Kidney (tissue), 13 donors: ENCODE measurements at regions not wholly inside any gene's neighbourhood (a gene's known extent, or its start where the extent isn't known, plus 50 kb on each side); places are given as distances from the start of the nearest gene placed in this dataset.
"Not testable (repeated sequence)": the region's sequence is repeated elsewhere in the genome, so short reads cannot be mapped to it uniquely, and the experiment has no call there.

Experiments used
- DNase-seq, 5 donors: peaks; one replicate each; pipeline ENCODE4 v3.0.0-alpha.2; 2013 to 2020
- FAIRE-seq: peaks from 2 replicates; lab custom pipeline; 2012; peaks lifted over from hg19 to GRCh38; lab: Jason Lieb, UNC
- H3K27ac ChIP-seq, 2 donors: one replicate each; pipeline ENCODE4 v1.7.0; 2013; ENCODE audit warnings: low read depth in 2 of 2, low read length in 2 of 2, inconsistent platforms in 1 of 2
- H3K27me3 ChIP-seq: one replicate; pipeline ENCODE4 v1.7.1; 2013; ENCODE audit warnings: low read length, inconsistent platforms; ENCODE audit not compliant: control insufficient read depth, insufficient read depth
- H3K36me3 ChIP-seq, 3 donors: one replicate each; pipeline versions ENCODE4 v1.7.0 to v1.7.1; 2013; ENCODE audit warnings: low read length in 3 of 3, control low read depth in 1 of 3, inconsistent platforms in 1 of 3; ENCODE audit not compliant: insufficient read depth in 3 of 3, control insufficient read depth in 2 of 3
- H3K4me1 ChIP-seq, 3 donors: one replicate each; pipeline versions ENCODE4 v1.7.0 to v1.7.1; 2013; ENCODE audit warnings: low read length in 3 of 3, inconsistent platforms in 1 of 3, low read depth in 1 of 3; ENCODE audit not compliant: control insufficient read depth in 2 of 3, insufficient read depth in 2 of 3
- H3K4me3 ChIP-seq, 3 donors: one replicate each; pipeline versions ENCODE4 v1.7.0 to v1.8.1; 2013; ENCODE audit warnings: low read length in 3 of 3, control low read depth in 1 of 3, inconsistent platforms in 1 of 3
- H3K9ac ChIP-seq, 3 donors: one replicate each; pipeline versions ENCODE4 v1.7.0 to v1.7.1; 2013; ENCODE audit warnings: low read length in 3 of 3, control low read depth in 1 of 3, inconsistent platforms in 1 of 3
- H3K9me3 ChIP-seq, 3 donors: one replicate each; pipeline versions ENCODE4 v1.7.0 to v1.7.1; 2013; ENCODE audit warnings: low read length in 3 of 3, control low read depth in 1 of 3, inconsistent platforms in 1 of 3; ENCODE audit not compliant: control insufficient read depth in 2 of 3, insufficient read depth in 1 of 3
- CTCF ChIP-seq: IDR thresholded peaks from 3 replicates; pipeline ENCODE4 v1.5.1; 2012; ENCODE audit warnings: mild to moderate bottlenecking, moderate library complexity, borderline replicate concordance; ENCODE audit not compliant: insufficient read depth; ENCODE audit errors: extremely low read depth
- intact Hi-C: fragments of 100-400 bp; cut with DNase I; formaldehyde crosslinking; loops from one replicate; pipeline ENCODE4 v1.11.1; 2022
- donor health status: control.
- donor health status: control.
- donor health status: control.
- donor health status: control.
- donor health status: control.
- donor health status: DM: yes; HTN: yes; CAD: no.
- donor health status: Normal renal cell carcinoma (clear cell type).

GRCh38 chr2:59173325-59173724, 932.2 kb upstream of the FANCL start:
- H3K9ac ChIP-seq, result no peak overlapping the region
- no peak overlapping the region for H3K27ac ChIP-seq
- no peaks in the 10 kb centered on the region for H3K27me3 ChIP-seq
- no peaks in the 10 kb centered on the region for H3K9me3 ChIP-seq
- DNase-seq (no peak), FAIRE-seq (no peak)
- H3K36me3 ChIP-seq, result no peaks in the 10 kb centered on the region
- intact Hi-C loops, result no loop called here
- H3K4me3 ChIP-seq, result no peak overlapping the region
- H3K4me1 ChIP-seq, result no peaks in the 10 kb centered on the region
- no peak for TF ChIP-seq CTCF

DNA sequence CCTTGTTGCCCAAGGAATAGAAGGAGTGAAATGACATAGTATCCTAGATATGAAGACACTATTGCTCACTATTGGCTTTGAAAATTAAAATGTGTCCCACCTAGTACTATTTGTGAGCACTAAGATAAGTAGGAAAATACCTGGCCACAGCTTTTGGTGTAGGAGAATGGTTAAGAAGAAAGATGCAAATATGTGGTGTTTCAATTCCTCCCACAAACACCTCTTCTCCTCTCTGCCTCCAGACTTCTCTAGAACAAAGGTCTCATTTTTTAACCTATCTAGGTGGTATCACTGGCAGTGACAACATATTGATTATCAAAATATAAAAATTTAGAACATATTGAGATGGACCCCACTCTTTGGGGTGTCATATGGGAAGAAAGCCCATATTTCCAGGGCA, 929.9 kb upstream of the FANCL start:
- Histone ChIP-seq H3K27ac (no peak overlapping the region), H3K4me1 (no peaks in the 10 kb centered on the region), H3K9ac (no peak overlapping the region), H3K36me3 (no peaks in the 10 kb centered on the region), H3K9me3 (no peaks in the 10 kb centered on the region), H3K4me3 (no peak overlapping the region), H3K27me3 (no peaks in the 10 kb centered on the region)
- no peak for TF ChIP-seq CTCF
- FAIRE-seq (no peak), DNase-seq (no peak)
- intact Hi-C loops, result no loop called here

DNA sequence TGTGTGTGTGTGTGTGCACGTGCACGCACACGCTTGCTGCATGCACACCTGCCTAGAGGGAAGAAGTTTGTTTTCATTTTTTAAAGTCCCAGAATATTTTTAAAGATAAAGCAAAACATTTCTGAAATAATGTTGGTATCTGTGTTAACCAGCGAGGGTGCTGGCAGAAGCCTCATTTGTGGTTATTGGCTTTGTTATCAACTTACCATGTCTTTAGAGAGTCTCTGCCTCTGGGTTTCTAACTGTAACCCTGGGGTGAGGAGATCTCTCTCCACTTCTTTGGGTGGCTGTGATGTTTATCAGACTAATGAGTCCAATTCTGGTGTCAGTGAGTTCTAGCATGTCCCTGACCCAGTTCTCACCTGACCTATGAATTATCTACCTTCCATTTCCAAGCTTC, 927.6 kb upstream of the FANCL start:
- Histone ChIP-seq H3K4me3 (no peak overlapping the region), H3K27me3 (no peaks in the 10 kb centered on the region), H3K36me3 (no peaks in the 10 kb centered on the region), H3K9ac (no peak overlapping the region), H3K27ac (no peak overlapping the region), H3K9me3 (no peaks in the 10 kb centered on the region), H3K4me1 (no peaks in the 10 kb centered on the region)
- no peak for TF ChIP-seq CTCF
- DNase-seq, result no peak
- intact Hi-C loops, result no loop called here
- FAIRE-seq, result no peak

DNA sequence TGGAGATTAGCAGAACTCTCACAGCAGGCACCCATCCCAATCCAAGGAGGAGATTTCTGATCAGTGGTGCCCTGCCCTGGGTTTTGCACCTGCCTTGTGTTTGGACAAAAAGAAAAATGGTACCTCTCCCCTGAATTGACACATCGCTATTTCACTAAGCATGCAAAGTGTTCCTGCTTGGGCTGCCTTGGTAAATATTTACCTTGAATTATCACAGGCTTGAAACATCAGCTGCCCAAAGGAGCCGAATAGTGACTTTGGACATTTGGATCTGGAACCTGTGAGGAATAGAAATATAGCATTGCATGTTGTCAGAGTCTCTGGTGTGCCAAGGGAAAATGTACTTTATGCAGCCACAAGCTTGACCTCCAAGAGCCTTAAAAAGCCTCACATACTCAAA, 926.4 kb upstream of the FANCL start:
- FAIRE-seq, result no peak
- TF ChIP-seq CTCF, result no peak
- intact Hi-C loops, result no loop called here

DNA sequence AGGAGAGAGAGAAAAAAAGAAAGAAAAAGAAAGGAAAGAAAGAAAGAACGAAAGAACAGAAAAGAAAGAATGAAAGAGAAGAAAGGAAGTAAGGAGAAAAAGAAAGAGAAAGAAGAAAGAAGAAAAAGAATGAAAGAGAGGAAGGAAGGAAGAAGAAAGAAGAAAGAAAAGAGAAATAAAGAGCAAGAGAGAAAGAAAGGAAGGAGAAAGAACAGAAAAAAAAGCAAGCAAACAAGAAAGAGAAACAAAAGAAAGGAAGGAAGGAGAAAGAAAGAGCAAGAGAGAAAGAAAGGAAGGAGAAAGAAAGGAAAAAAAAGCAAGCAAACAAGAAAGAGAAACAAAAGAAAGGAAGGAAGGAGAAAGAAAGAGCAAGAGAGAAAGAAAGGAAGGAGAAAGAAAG, 916.8 kb upstream of the FANCL start:
- intact Hi-C loops, result not testable (repeated sequence)

More for the DNA sequence above, 926.4 kb upstream of the FANCL start:
- Histone ChIP-seq H3K36me3 (no peaks in the 10 kb centered on the region), H3K4me1 (no peaks in the 10 kb centered on the region), H3K9me3 (no peaks in the 10 kb centered on the region), H3K27ac (no peak overlapping the region), H3K27me3 (no peaks in the 10 kb centered on the region), H3K4me3 (no peak overlapping the region), H3K9ac (no peak overlapping the region)
- no peak for DNase-seq

More for the DNA sequence above, 916.8 kb upstream of the FANCL start:
- H3K27me3 ChIP-seq, H3K4me3 ChIP-seq, H3K27ac ChIP-seq, FAIRE-seq, DNase-seq, H3K9ac ChIP-seq, H3K36me3 ChIP-seq, H3K9me3 ChIP-seq, H3K4me1 ChIP-seq: not testable (repeated sequence)
